HG03342 (cell line): ENCODE measurements at regions not wholly inside any gene's neighbourhood (a gene's known extent, or its start where the extent isn't known, plus 50 kb on each side); places are given as distances from the start of the nearest gene placed in this dataset.
A peak's percentile ranks its signal among the peaks of the same experiment; 100 is the strongest.
"Not testable (repeated sequence)": the region's sequence is repeated elsewhere in the genome, so short reads cannot be mapped to it uniquely, and the experiment has no call there.

Experiments
- ATAC-seq: cut with Tn5 transposase; IDR thresholded peaks from one replicate; pipeline ENCODE4 v1.9.1; 2021; ENCODE audit warnings: mild to moderate bottlenecking, moderate library complexity; ENCODE audit not compliant: unreplicated experiment

DNA sequence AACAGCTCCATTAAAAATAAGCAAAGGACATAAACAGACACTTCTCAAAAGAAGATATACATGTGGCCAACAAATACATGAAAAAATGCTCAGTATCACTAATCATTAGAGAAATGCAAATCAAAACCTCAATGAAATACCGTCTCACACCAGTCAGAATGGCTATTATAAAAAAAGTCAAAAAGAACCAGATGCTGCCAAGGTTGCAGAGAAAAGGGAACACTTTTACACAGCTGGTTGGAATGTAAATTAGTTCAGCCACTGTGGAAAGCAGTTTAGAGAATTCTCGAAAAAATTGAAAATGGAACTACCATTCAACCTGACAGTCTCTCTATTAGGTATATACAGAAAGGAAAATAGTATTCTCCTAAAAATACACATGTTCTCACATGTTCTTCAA, 102.4 kb upstream of the FIBIN start:
- no peak for ATAC-seq

DNA sequence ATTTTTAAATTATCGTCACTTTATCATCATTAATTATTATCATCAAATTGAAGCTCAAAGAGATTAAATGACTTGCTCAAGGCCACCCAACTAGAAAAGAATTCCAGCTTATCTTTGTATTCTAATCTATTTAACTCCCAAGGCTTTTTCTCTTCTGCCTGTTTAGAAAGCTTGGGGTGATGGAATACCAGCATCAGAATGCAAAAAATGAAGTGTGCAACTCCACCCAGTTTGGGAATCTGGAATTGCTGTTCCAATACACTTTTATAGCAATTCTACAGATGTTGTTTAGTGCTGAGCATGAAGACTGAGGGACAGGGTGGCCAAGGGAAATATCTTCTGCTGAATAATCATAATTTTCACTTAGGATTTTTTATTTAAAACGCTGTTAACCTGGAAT, 97.2 kb upstream of the FIBIN start:
- no peak for ATAC-seq

DNA sequence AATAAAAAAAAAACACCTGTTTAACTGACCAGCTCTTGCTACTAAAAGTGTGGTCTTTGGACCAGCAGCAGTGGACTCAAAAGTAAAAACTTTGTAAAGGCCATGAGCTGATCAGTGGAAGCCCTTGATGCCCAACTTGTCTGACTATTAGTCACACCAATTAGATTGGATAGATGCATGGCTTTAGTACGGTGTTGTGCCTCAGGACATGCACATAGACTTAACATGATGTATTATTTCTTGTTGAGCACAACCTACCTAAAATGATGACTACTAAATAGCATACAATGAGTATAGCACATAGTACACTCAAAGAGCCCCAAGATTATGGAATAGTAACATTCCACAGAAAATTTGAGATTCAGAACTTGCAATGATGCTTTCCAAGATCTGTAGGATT, 95.1 kb upstream of the FIBIN start:
- ATAC-seq: no peak

DNA sequence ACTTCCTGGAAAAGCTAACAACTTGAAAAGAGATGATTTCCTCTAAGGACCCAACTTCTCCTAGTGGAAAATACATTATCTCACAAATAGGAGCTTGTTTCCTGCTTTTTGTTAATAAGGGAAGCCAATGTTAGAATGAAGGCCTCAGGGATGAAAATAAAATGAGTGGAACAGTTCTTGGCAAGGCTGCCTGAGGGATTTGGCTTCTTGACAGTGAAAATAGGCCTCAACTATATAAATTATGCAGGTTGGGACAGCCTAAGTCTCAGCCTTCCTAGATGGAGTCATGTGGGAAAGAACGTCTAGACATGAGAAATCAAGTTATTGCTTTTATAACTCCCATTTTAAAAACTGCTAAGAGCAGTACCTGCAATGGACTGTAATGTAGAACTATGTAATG, 92.8 kb upstream of the FIBIN start:
- ATAC-seq: no peak

DNA sequence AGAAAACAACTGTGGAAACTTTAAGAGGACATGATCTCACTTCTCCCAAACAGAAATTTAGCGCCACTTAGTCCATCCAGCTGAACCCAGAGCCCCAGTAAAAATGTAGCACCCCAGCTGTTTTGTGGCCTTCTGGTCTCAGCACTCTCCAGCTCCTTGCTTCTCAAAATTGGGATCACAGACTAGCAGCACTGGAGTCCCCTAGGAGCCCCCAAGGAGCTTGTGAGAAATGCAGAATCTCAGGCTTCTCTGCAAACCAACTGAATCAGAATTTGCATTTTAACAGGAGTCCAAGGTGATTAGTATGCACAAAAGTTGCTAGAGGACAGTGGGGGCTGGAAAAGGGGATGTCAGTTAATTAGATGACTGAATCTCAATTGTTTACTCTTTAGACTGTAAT, 89.8 kb upstream of the FIBIN start:
- no peak for ATAC-seq

GRCh38 chr11:26904801-26905200, 89.1 kb upstream of the FIBIN start:
- ATAC-seq: no peak

DNA sequence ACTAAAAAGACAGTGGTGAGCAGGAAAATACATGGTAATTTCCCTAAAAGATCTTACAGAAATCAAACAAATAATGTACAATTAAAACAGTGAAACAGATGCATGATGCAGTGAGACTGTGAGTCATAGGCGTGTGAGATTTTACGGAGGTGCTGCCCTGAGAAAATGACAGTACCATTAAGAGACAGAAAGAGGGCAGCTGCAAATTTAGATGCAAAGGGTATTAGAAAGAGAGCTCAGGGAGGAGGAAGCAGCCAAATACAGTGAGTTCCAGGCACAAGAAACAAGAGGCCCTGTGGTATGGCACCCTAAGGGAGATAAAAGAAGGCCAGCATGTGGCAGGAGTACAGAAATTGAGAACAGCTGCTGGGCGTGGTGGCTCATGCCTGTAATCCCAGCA, 88.5 kb upstream of the FIBIN start:
- ATAC-seq: no peak

DNA sequence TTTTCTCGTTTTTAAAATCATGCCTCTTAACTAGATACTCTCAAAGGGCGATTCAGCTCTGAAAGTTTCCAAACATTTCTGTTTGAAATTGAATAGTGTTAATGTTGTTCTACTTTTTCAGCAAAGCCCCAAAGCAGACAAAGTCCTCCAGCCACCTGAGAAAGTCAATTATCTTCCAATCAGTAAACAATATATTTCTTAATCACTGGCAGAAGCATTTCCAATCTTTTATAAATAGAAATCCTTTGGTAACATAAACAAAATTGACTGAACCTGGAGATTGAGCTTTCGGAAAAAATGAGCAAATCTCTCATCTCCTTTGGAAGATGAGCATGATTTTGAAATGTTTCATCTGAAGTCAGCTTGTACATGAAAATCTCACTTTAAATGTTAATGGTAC, 84.4 kb upstream of the FIBIN start:
- no peak for ATAC-seq

DNA sequence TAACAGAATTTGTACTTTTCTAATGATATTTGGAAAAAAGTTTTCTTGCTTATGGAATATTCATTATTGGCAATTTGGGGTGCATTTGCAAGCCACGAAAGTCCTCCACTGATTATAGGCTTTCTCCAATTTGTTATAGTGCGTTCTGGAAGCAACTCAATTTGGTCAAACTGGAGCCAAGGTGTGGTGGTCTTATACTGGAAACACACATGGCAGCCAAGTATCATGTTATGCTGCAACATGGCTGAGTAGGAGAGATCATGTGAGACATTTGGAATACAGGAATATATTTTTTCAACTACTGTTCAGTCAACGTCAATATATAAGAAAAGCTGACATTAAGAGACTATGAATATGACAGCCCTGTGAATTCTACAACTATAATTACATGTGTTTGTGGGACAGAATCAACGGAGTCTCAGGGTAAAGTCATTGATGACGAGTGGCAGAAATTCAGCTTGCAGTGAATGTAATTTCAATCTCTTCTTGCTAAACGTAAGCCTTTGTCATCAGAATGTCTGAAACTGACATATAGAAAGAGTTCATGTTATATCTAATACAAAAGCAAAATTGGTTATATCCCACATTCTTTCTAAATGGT, 83.8 kb upstream of the FIBIN start:
- ATAC-seq: no peak

GRCh38 chr11:26914968-26915367, 78.9 kb upstream of the FIBIN start:
- ATAC-seq: peak; percentile 71

DNA sequence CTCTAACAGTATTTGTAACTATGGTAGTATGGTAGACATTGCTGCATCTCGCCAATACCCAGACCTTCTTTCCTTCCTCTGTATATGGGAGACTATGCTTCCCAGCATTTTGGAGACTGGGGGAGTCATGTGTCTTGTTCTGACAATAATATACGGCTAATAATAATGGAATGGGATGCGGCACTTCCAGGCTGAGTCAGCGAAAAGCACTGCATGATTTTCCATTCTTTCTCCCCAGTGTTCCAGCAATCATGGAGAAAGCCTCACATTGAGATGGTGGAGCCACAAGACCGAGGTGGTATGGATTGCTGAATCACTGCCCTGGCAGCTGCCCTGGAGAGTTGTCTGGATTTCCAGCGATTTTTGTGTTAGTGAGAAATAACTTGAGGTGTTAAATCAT, 77.1 kb upstream of the FIBIN start:
- ATAC-seq: no peak

DNA sequence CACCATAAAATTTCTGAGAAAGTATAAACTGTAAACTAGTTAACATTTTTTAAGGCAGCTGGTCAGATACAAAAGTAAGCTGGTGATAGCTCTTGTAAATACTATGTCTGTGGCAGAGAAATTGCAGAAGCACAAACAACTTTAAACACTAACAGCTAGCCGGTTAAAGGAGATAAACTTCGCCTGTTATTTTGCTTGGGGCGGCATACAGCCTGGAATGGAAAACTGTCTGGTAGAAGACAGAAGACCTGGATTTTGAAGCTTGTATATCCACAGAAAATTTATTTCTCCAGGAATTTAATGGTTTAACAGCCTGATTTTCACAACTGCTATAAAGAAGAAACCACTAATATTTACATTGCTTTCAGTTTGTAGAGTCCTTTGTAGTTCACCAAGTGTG, 65.3 kb upstream of the FIBIN start:
- ATAC-seq: no peak

DNA sequence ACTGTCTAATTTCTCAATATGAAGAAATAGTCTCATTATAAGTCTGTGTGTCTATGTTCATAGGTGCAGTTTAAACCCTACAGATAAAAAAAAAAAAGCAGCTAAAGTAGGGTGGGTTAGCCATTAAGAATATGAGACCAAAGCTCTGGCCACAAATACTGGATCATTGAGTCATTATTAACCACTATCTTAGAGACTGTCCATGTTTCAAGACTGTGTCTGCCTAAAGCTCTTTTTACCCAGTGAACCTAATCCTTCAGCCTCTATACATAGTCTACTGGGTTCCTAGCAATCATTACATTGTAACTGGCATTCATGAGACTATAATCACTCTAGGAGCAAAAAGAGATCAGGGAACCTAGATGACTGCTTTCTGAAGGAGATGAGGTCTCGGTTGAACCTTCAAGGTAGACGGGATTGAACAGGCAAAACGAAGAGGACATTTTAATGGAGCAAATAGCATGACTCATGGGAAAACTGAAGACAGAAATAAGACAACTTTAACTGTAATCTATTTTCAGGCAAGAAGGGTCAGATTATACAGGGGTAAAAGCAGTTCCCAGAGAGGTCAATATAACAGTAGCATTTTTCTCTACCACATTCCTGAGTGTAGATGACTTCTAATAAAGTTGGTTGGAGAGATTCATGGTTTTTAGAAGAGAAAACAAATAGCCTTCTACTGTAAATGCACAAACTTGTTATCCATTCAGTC, 64.0 kb upstream of the FIBIN start:
- ATAC-seq: no peak

DNA sequence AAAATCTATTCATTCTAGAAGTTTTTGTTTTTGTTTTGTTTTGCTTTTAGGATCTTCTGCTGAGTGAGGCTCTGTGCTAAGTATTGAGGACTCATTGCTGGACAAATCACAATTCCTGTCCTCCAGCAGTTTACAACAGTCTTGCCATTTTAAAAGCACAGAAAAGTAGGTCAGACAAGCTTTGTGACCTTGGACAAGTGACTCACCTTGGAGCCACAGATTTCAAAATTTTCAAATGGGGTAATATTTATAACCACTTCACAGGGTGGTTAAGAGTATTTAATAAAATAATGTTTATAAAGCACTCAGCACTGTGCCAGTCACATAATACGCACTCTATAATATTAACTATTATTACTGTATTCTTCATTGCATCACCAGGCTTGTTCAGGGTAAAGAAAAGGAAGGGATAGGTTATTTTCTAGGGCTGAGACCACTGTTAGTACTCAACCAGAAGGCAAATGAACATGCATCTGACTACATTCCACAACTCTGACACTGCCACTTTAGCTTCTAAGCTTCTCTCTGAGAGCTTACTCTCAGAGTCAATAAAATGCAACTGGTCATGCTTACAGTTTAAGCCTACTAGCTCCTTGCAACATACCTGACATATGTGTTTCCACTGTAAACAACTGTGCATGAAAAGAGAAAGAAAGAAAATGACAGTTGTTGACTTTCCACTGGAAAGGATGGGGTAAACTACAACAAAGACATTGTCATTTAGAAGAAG, 63.2 kb upstream of the FIBIN start:
- no peak for ATAC-seq

DNA sequence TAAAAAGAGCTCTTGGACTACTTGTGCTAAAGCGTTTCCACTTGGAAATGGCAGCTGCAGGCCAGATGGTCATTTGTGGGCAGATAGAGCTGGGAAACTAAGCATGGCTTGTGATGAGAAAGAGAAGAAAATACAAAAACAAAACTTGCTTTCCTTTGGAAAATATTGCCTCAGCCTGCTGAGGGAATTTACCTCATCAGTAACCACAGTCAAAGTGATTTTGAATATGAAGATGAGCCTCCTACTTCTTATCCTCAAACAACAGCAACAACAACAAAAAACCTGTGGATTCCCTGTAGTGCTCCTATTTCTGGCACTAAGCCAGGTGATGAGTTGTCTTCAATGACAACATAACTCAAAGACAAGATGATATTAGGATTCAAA, 62.7 kb upstream of the FIBIN start:
- no peak for ATAC-seq

GRCh38 chr11:26931881-26932280, 62.0 kb upstream of the FIBIN start:
- ATAC-seq: no peak

DNA sequence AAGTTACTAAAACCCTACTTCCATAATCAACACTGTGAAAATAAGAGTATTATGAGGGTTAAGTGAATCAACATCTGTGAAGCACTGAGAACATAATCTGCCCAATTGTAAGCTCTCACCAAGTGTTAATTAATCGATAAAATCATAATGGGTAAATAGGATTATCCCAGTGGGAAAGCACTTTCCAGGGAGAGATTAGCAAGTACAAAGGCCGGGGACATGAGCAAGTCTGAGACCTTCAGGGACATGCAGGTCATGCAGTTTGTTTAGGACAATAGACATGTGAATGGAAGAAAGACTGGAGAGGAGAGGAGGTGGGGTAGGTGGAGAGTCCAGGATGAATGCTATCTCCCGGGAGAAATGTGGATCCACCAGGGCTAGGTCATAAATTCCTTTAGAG, 57.8 kb upstream of the FIBIN start:
- no peak for ATAC-seq

DNA sequence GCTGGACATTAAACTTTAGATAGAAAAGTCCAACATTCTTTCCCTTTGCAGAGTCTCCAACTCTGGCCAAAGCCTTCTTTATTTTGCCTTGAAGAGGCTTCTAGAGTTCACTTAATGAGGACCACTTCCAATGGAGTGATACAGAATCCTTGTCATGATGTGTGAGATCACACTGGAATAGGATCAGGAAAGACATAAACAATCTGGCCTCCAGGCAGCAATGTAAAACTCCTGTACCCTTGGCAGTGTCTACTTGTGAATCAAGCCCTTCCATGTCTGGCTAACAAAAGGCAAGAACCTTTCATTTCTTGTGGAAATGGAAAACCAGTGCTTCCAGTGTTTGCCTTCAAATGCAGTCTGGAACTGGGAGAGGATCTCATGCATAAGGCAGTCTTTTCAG, 56.5 kb upstream of the FIBIN start:
- no peak for ATAC-seq

- ATAC-seq: not testable (repeated sequence)
Observed at GRCh38 chr11:26940501-26940900, 53.4 kb upstream of the FIBIN start.

- ATAC-seq: no peak
Observed at GRCh38 chr11:26942356-26942755, 51.6 kb upstream of the FIBIN start.

GRCh38 chr11:26943636-26944035, 50.3 kb upstream of the FIBIN start:
- no peak for ATAC-seq
